ENCODE measurements at regions not wholly inside any gene's neighbourhood (a gene's known extent, or its start where the extent isn't known, plus 50 kb on each side); places are given as distances from the start of the nearest gene placed in this dataset.

DNA sequence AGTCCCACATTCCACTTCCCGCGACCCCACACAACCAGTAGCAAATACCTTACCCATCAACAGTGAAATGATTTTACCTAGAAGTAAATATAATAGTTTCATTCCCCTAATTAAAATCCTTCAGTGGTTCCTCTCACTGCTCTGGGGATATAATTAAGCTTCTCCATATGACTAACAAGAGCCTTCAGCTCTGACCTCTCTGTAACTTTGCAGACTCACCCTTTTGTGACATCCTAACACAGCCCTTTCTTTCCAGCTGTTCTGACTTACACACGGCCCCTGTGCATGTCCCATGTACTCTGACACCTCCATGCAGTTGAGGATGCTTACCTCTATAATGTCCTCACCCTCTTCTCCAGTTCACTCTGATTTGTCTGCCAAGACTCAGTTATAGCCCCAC lies 137.3 kb upstream of the SPAG17 start:
- Histone ChIP-seq H3K27ac (no peak overlapping the region), H3K4me3 (ENCODE audit: low read depth, low read length) (no peak overlapping the region), H3K36me3 (replicated peaks) (no peaks in the 10 kb centered on the region), H3K27me3 (replicated peaks) (no peaks in the 10 kb centered on the region)
- no peak for DNase-seq
- TF ChIP-seq, protein P1, sequence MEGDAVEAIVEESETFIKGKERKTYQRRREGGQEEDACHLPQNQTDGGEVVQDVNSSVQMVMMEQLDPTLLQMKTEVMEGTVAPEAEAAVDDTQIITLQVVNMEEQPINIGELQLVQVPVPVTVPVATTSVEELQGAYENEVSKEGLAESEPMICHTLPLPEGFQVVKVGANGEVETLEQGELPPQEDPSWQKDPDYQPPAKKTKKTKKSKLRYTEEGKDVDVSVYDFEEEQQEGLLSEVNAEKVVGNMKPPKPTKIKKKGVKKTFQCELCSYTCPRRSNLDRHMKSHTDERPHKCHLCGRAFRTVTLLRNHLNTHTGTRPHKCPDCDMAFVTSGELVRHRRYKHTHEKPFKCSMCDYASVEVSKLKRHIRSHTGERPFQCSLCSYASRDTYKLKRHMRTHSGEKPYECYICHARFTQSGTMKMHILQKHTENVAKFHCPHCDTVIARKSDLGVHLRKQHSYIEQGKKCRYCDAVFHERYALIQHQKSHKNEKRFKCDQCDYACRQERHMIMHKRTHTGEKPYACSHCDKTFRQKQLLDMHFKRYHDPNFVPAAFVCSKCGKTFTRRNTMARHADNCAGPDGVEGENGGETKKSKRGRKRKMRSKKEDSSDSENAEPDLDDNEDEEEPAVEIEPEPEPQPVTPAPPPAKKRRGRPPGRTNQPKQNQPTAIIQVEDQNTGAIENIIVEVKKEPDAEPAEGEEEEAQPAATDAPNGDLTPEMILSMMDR (IDR thresholded peaks at IDR 0.05; ENCODE audit: low read depth, low read length, missing control alignments), result no peak
- in situ Hi-C loops (cut with HindIII; ENCODE audit: low pct_ligation_motif_present, low sequenced_read_pairs), result no loop called here

DNA sequence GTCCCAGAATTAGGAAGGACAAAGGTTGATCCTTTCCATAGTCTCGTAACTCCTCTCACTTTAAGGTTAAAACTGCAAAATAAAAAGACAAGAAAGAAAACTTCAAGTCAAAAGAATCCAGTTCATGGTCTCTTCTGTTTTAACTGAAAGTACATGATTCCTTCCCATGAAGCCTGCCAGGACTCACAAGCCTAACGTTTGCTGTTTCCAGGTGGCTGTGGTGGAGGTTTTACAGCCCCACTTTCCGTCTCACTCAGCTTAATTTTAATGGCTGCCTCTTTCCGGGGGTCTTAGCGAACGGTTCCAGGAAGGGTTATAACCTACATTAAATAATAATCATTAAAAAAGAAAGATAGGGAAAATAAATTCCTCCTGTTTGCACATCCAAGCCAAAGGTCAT lies 136.8 kb upstream of the SPAG17 start:
- in situ Hi-C loops (cut with HindIII; ENCODE audit: low pct_ligation_motif_present, low sequenced_read_pairs), result no loop called here
- H3K27ac ChIP-seq, result no peak overlapping the region
- DNase-seq, result no peak
- H3K36me3 ChIP-seq (replicated peaks), result no peaks in the 10 kb centered on the region
- TF ChIP-seq, protein P1 (IDR thresholded peaks at IDR 0.05; ENCODE audit: low read depth, low read length, missing control alignments), result no peak
- no peak overlapping the region for H3K4me3 ChIP-seq (ENCODE audit: low read depth, low read length)
- H3K27me3 ChIP-seq (replicated peaks), result no peaks in the 10 kb centered on the region

DNA sequence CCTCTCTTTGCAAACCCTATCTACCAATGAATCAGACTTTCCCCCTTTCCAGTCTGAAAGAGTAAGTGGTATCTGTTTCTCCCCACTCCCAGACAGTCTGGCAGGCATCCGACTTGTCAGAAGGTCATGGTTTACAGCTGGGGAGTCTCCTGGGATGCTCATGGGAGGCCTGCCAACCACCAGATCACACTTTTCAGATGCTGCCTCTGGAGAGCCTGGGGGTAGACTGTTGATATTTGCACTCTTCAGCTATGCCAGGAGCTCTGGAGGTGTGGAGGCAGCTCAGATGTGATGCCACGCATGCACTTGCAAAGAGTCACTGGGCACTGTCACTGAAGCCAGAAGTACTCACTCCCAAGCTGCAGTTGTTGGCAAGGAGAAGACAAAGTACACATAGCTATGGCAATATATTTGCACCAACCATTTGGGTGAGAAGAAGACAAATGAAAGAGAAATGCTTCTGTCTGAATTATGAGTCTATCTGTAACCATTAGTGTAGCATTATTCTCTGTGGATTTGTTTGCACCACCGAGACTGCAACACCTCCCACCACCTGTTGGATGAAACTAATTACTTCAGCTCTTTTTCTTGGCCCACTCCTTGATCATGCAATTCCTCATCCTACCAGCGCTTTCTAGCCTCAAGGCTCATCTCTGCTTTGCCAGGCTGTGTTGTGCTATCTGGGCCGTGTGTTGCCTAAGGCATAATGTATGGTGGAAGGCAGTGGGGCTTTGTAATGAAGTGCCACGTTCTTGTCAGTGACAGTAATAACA lies 133.0 kb upstream of the SPAG17 start:
- no peak for DNase-seq
- H3K27me3 ChIP-seq (replicated peaks), result no peaks in the 10 kb centered on the region
- no peak overlapping the region for H3K4me3 ChIP-seq (ENCODE audit: low read depth, low read length)
- H3K27ac ChIP-seq, result no peak overlapping the region
- in situ Hi-C loops (cut with HindIII; ENCODE audit: low pct_ligation_motif_present, low sequenced_read_pairs), result no loop called here
- TF ChIP-seq, protein P1 (IDR thresholded peaks at IDR 0.05; ENCODE audit: low read depth, low read length, missing control alignments), result no peak
- no peaks in the 10 kb centered on the region for H3K36me3 ChIP-seq (replicated peaks)

DNA sequence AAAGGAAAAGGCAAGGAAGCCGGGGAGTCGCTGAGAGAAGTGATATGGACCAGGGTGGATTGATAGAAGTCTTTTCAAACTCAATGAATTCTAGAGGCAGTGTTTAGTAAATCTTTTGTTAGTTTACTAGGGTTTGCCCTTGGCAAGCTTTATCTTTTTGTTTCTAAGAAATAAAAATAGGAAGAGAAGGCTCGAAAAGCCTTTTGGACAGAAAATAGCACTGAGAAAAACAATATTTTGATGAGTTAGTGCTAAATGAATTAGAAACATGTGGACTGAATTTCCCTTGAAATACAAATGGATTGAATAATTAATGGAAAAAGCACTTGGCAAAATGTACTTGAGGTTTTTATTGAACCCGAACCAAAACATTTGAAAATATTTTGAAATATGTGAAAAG lies 121.8 kb upstream of the SPAG17 start:
- Histone ChIP-seq H3K27me3 (replicated peaks) (no peaks in the 10 kb centered on the region), H3K36me3 (replicated peaks) (no peaks in the 10 kb centered on the region), H3K4me3 (ENCODE audit: low read depth, low read length) (no peak overlapping the region), H3K27ac (no peak overlapping the region)
- TF ChIP-seq, protein P1 (IDR thresholded peaks at IDR 0.05; ENCODE audit: low read depth, low read length, missing control alignments), result no peak
- in situ Hi-C loops (cut with HindIII; ENCODE audit: low pct_ligation_motif_present, low sequenced_read_pairs), result no loop called here
- DNase-seq, result no peak

DNA sequence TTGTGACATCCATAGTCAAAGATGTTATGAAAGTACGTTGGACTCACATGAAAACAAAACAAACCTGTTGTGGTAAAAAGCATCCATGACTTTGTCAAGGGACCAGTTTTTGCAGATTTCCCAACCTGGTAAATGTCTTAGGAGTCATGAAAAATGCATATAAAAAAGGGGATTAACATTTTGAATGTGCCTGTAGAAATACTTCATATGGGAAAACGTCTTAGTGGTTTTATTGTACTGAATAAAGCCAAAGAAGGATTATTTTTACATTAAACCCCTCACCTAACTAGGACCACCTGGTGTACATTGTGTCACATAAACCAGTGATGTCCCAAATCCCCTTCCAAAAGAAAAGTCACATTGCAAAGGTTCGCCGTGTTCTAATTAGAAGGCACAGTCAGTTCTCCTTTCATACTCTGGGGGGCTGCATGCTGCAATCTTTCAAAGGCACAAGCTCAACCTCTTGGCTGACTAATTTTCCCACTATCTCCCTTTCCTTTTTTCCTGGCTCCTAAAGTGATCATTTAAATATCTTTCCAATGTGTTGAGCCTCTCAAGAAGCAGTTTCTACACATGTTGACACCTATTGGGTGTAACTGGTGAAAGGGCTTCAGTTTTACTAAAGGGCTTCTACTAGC lies 119.8 kb upstream of the SPAG17 start:
- in situ Hi-C loops (cut with HindIII; ENCODE audit: low pct_ligation_motif_present, low sequenced_read_pairs), result no loop called here
- DNase-seq, result peak; percentile 16
- Histone ChIP-seq H3K27me3 (replicated peaks) (no peaks in the 10 kb centered on the region), H3K36me3 (replicated peaks) (no peaks in the 10 kb centered on the region), H3K27ac (no peak overlapping the region), H3K4me3 (ENCODE audit: low read depth, low read length) (no peak overlapping the region)
- TF ChIP-seq, protein P1 (IDR thresholded peaks at IDR 0.05; ENCODE audit: low read depth, low read length, missing control alignments), result peak; percentile 46
